Spleen (tissue), 11 donors: ENCODE measurements at regions not wholly inside any gene's neighbourhood (a gene's known extent, or its start where the extent isn't known, plus 50 kb on each side); places are given as distances from the start of the nearest gene placed in this dataset.

Source experiments
- DNase-seq: peaks from one replicate; pipeline ENCODE4 v3.0.0-alpha.2; 2020
- H3K27ac ChIP-seq, 8 donors: fragments of 200-600 bp; sonication (generic) in 7 of 8; 1 replicate in 4 of 8; 2 replicates in 4 of 8; pipeline versions ENCODE4 v1.5.0 to v1.8.0; 2016 to 2021; ENCODE audit warnings: inconsistent platforms in 4 of 8, mild to moderate bottlenecking in 4 of 8, moderate library complexity in 1 of 8
- H3K27me3 ChIP-seq, 7 donors: fragments of 200-600 bp; sonication (generic) in 6 of 7; replicated peaks in 1 of 7; 1 replicate in 4 of 7; 2 replicates in 3 of 7; pipeline versions ENCODE4 v1.5.0 to v1.8.0; 2016 to 2021; ENCODE audit warnings: inconsistent platforms in 3 of 7, mild to moderate bottlenecking in 1 of 7
- H3K36me3 ChIP-seq, 6 donors: fragments of 200-600 bp; sonication (generic) in 5 of 6; 1 replicate in 4 of 6; 2 replicates in 2 of 6; pipeline versions ENCODE4 v1.5.0 to v1.8.0; 2016 to 2021; ENCODE audit warnings: inconsistent platforms in 2 of 6
- H3K4me1 ChIP-seq, 6 donors: fragments of 200-600 bp; sonication (generic) in 5 of 6; 1 replicate in 3 of 6; 2 replicates in 3 of 6; pipeline versions ENCODE4 v1.5.0 to v1.8.0; 2016 to 2021; ENCODE audit warnings: inconsistent platforms in 3 of 6
- H3K4me3 ChIP-seq, 8 donors: fragments of 200-600 bp; sonication (generic) in 7 of 8; 1 replicate in 4 of 8; 2 replicates in 4 of 8; pipeline versions ENCODE4 v1.5.0 to v1.8.0; 2016 to 2021; ENCODE audit warnings: inconsistent platforms in 4 of 8, mild to moderate bottlenecking in 4 of 8, moderate library complexity in 2 of 8
- H3K9me3 ChIP-seq, 8 donors: fragments of 200-600 bp; sonication (generic) in 7 of 8; 1 replicate in 4 of 8; 2 replicates in 4 of 8; pipeline versions ENCODE4 v1.5.0 to v1.8.0; 2016 to 2021; ENCODE audit warnings: inconsistent platforms in 4 of 8
- POLR2A ChIP-seq, 3 donors: fragments of 450-650 bp; IDR thresholded peaks; one replicate each; pipeline ENCODE4 v1.5.1; 2017; ENCODE audit warnings: antibody characterized with exemption in 3 of 3, mild to moderate bottlenecking in 1 of 3
- POLR2AphosphoS5 ChIP-seq, 3 donors: sonication (generic); formaldehyde crosslinking; IDR thresholded peaks; one replicate each; pipeline ENCODE4 v1.5.1; 2017; ENCODE audit warnings: antibody characterized with exemption in 3 of 3
- WGBS, 5 donors: extraction: QIAGEN DNeasy Blood & Tissue Kit in 3 of 5; methylation state at CpG; one replicate each; pipeline versions ENCODE4 v1.1.5 to v1.1.7; 2013 to 2018; 5-methylcytosine and 5-hydroxymethylcytosine counted together
- intact Hi-C: fragments of 100-400 bp; cut with DNase I; formaldehyde crosslinking; loops from one replicate; pipeline ENCODE4 v1.15.0; 2023; ENCODE audit warnings: low total_unique reads
- TF ChIP-seq, protein P1 (sequence below), 11 experiments: fragments of 200-600 bp in 7 of 11; fragments of 450-650 bp in 4 of 11; sonication (generic) in 4 of 11; IDR thresholded peaks in 8 of 11; conservative IDR thresholded peaks in 3 of 11; 1 replicate in 7 of 11; 2 replicates in 4 of 11; pipeline versions ENCODE4 v1.4.0 to v1.8.0; 2016 to 2021; ENCODE audit warnings: antibody characterized with exemption in 11 of 11, inconsistent platforms in 4 of 11, mild to moderate bottlenecking in 1 of 11
- donor health status: healthy with polysubstance abuse.
- donor health status: DM: no; HTN: no; CAD: no; lungs with moderate emphysema.
- donor health status: DM: no; HTN: no; CAD: no.
- donor health status: Bipolar disorder and iron deficiency.
- donor health status: healthy.
- donor health status: DM: no; HTN: no; CAD: no.
- donor health status: DM: yes; HTN: yes; CAD: no.

DNA sequence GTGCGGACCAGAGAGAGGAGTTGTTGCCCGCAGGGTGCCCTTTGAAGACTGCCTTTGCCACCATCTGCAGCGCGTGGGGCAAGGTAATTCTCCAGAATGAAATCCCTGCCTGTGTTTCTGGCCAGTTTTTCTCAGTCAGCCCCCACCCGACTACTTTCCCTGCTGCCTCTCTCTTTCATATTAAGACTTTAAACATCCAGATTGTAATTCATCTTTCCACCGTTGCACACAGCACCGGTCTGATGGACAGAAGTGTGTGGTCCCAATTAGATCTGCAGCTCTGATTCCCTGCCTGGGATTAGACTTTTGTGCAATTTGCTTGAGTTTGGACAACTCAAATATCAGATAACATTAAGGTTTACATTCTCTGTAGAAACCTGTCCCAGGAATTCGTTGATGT is 489.0 kb downstream of the QKI start:
- Histone ChIP-seq H3K9me3 (no peaks in the 10 kb centered on the region), H3K4me1 (no peaks in the 10 kb centered on the region), H3K27me3 (no peaks in the 10 kb centered on the region), H3K27ac (no peak overlapping the region), H3K36me3 (no peaks in the 10 kb centered on the region), H3K4me3 (no peak overlapping the region)
- TF ChIP-seq POLR2A (IDR thresholded peaks at IDR 0.05) (no peak), POLR2AphosphoS5 (IDR thresholded peaks at IDR 0.05) (no peak)
- TF ChIP-seq, protein P1, sequence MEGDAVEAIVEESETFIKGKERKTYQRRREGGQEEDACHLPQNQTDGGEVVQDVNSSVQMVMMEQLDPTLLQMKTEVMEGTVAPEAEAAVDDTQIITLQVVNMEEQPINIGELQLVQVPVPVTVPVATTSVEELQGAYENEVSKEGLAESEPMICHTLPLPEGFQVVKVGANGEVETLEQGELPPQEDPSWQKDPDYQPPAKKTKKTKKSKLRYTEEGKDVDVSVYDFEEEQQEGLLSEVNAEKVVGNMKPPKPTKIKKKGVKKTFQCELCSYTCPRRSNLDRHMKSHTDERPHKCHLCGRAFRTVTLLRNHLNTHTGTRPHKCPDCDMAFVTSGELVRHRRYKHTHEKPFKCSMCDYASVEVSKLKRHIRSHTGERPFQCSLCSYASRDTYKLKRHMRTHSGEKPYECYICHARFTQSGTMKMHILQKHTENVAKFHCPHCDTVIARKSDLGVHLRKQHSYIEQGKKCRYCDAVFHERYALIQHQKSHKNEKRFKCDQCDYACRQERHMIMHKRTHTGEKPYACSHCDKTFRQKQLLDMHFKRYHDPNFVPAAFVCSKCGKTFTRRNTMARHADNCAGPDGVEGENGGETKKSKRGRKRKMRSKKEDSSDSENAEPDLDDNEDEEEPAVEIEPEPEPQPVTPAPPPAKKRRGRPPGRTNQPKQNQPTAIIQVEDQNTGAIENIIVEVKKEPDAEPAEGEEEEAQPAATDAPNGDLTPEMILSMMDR (IDR thresholded peaks at IDR 0.05 in 8 of 11, conservative IDR thresholded peaks at IDR 0.05 in 3 of 11), result no peak
- intact Hi-C loops, result no loop called here
- DNase-seq, result no peak
- 83 to 90% (median 88%) methylated on average over 8 of the region's 8 CpGs for WGBS, 5 donors

DNA sequence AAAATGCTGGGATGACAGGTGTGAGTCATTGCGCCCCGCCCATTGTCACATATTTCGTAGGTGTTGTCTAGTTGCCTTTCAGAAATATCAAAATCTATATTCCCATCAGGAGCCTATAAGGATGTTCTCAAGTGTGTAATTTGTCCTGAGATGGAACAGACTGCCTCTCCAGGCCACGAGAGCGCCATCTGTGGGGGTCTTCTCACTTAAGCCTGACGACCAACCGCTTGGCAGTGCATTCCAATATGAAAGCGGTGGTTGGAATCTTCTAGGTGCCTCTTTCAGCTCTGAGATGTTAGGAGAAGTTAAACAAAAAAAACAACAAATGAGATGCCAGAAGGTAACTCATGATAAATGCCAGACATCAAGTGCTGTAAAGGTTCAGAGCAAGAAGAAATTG is 488.5 kb downstream of the QKI start:
- no peak for DNase-seq
- H3K4me1 ChIP-seq, result no peaks in the 10 kb centered on the region
- H3K9me3 ChIP-seq, result no peaks in the 10 kb centered on the region
- H3K27ac ChIP-seq, result no peak overlapping the region
- 85 to 98% (median 92%) methylated on average over 8 of the region's 8 CpGs for WGBS, 5 donors
- H3K4me3 ChIP-seq, result no peak overlapping the region
- TF ChIP-seq, protein P1 (IDR thresholded peaks at IDR 0.05 in 8 of 11, conservative IDR thresholded peaks at IDR 0.05 in 3 of 11), result no peak
- TF ChIP-seq POLR2A (IDR thresholded peaks at IDR 0.05) (no peak), POLR2AphosphoS5 (IDR thresholded peaks at IDR 0.05) (no peak)
- no peaks in the 10 kb centered on the region for H3K36me3 ChIP-seq
- no peaks in the 10 kb centered on the region for H3K27me3 ChIP-seq
- intact Hi-C loops, result no loop called here

DNA sequence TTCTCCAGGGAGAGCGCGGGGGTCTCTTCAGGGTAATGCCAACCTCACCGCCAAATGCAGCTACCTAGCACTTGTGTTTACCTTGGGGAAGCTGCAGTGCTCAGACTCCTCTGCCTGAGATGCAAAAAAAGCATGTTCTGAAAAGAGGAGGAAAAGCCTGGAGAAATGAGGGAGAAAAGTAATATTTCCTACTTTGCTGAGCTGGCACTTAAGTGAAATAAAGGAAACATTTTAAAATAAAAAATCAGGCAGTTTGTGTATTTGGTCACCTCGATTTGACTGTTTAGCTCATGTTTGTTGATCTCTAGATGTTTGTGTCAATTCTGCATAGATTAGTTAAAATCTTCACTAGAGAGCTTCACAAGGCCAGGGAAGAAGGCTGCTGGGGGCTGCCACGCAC is 487.2 kb downstream of the QKI start:
- Histone ChIP-seq H3K9me3 (no peaks in the 10 kb centered on the region), H3K27me3 (no peaks in the 10 kb centered on the region), H3K4me1 (no peaks in the 10 kb centered on the region), H3K36me3 (no peaks in the 10 kb centered on the region), H3K27ac (no peak overlapping the region), H3K4me3 (no peak overlapping the region)
- DNase-seq, result no peak
- 88 to 95% (median 92%) methylated on average over 5 of the region's 5 CpGs for WGBS, 5 donors
- no peak for TF ChIP-seq POLR2AphosphoS5 (IDR thresholded peaks at IDR 0.05)
- TF ChIP-seq POLR2A (IDR thresholded peaks at IDR 0.05), result no peak
- TF ChIP-seq, protein P1 (IDR thresholded peaks at IDR 0.05 in 8 of 11, conservative IDR thresholded peaks at IDR 0.05 in 3 of 11), result no peak
- intact Hi-C loops, result no loop called here

DNA sequence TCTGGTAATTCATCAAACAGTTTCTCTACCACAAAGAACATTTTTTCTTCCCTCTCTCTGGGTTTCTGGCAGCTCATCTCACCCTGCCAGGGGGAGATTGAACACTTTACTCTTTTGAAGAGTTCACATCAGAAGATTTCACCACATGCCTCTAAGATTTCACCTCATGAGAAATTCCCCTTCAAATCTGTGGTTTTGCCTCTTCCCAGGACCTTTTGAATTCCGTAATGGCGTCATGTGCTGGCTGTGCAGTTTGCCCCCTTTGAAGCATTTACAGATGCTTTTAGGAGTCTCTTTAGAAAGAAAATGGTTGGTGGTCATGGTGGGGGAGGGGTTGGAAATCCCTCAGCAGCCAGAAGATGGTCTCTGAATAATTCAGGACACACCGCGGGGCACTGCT is 486.1 kb downstream of the QKI start:
- intact Hi-C loops, result no loop called here
- WGBS, 5 donors, result 88 to 97% (median 93%) methylated on average over 4 of the region's 4 CpGs
- no peak overlapping the region for H3K4me3 ChIP-seq

DNA sequence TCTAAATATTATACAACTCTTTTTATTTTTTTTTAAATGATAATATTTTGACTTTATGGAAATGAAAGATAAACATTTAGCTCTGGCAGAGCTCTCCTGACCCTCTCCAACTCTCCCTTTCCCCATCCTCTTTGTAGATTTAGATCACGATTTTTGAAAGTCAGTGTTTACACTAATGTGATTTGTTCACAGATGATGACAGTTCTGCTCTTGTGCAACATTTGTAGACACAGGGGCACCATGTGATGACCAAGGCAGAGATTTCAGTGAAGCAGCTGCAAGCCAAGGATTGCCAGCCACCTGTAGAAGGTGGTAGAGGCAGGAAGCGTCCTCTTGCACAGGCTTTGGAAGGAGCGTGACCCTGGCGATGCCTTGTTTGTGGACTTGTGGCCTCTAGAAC is 483.2 kb downstream of the QKI start:
- intact Hi-C loops, result no loop called here
- 81 to 95% (median 93%) methylated on average over 4 of the region's 4 CpGs for WGBS, 5 donors
- Histone ChIP-seq H3K27me3 (no peaks in the 10 kb centered on the region), H3K36me3 (no peaks in the 10 kb centered on the region), H3K4me3 (no peak overlapping the region), H3K27ac (no peak overlapping the region), H3K4me1 (no peaks in the 10 kb centered on the region), H3K9me3 (no peaks in the 10 kb centered on the region)
- TF ChIP-seq POLR2A (IDR thresholded peaks at IDR 0.05) (no peak), POLR2AphosphoS5 (IDR thresholded peaks at IDR 0.05) (no peak)
- TF ChIP-seq, protein P1 (IDR thresholded peaks at IDR 0.05 in 8 of 11, conservative IDR thresholded peaks at IDR 0.05 in 3 of 11), result no peak
- no peak for DNase-seq

More for the DNA sequence above, 486.1 kb downstream of the QKI start:
- no peaks in the 10 kb centered on the region for H3K36me3 ChIP-seq
- H3K4me1 ChIP-seq, result no peaks in the 10 kb centered on the region
- TF ChIP-seq POLR2AphosphoS5 (IDR thresholded peaks at IDR 0.05), result no peak
- no peaks in the 10 kb centered on the region for H3K27me3 ChIP-seq
- no peak overlapping the region for H3K27ac ChIP-seq
- no peak for DNase-seq
- H3K9me3 ChIP-seq, result no peaks in the 10 kb centered on the region
